22Rv1 (cell line): ENCODE measurements at regions not wholly inside any gene's neighbourhood (a gene's known extent, or its start where the extent isn't known, plus 50 kb on each side); places are given as distances from the start of the nearest gene placed in this dataset.

Source experiments
- CTCF ChIP-seq: fragments of 450-650 bp; IDR thresholded peaks from 2 replicates; pipeline ENCODE4 v1.5.1; 2017; ENCODE audit warnings: mild to moderate bottlenecking
- ZFX ChIP-seq: fragments of 450-650 bp; IDR thresholded peaks from 2 replicates; pipeline ENCODE4 v1.6.1; 2017; ENCODE audit warnings: antibody characterized with exemption, borderline replicate concordance

- TF ChIP-seq CTCF (no peak), ZFX (no peak)
These were observed 197.8 kb upstream of the FRMD6 start for GRCh38 chr14:51453869-51454268.
